Thyroid gland (tissue), 4 donors: ENCODE measurements at regions not wholly inside any gene's neighbourhood (a gene's known extent, or its start where the extent isn't known, plus 50 kb on each side); places are given as distances from the start of the nearest gene placed in this dataset.

ENCODE experiments used
- CTCF ChIP-seq, 6 experiments: fragments of 200-600 bp in 3 of 6; fragments of 450-650 bp in 3 of 6; sonication (generic) in 3 of 6; IDR thresholded peaks; one replicate each; pipeline ENCODE4 v1.5.1; 2016 to 2019; ENCODE audit warnings: antibody characterized with exemption in 6 of 6, mild to moderate bottlenecking in 2 of 6, inconsistent platforms in 1 of 6, moderate library complexity in 1 of 6
- POLR2A ChIP-seq, 2 donors: fragments of 450-650 bp; IDR thresholded peaks; one replicate each; pipeline ENCODE4 v1.6.1; 2017; ENCODE audit warnings: antibody characterized with exemption in 2 of 2, mild to moderate bottlenecking in 2 of 2, moderate library complexity in 1 of 2

GRCh38 chr7:112937651-112938415, 147.6 kb upstream of the TMEM168 start:
- TF ChIP-seq POLR2A (IDR thresholded peaks at IDR 0.05) (no peak), CTCF (IDR thresholded peaks at IDR 0.05) (no peak)
